ENCODE measurements at regions not wholly inside any gene's neighbourhood (a gene's known extent, or its start where the extent isn't known, plus 50 kb on each side); places are given as distances from the start of the nearest gene placed in this dataset.

- Histone ChIP-seq H3K4me3 (no peak overlapping the region), H3K36me3 (no peaks in the 10 kb centered on the region), H3K27ac (no peak overlapping the region), H3K9me3 (no peaks in the 10 kb centered on the region), H3K27me3 (no peaks in the 10 kb centered on the region), H3K4me1 (no peaks in the 10 kb centered on the region)
- no peak for ATAC-seq (ENCODE audit: low FRiP score in 2 of 2)
- DNase-seq = no peak
- WGBS, 2 donors = 67 to 79% methylated on average over 1 of the region's 1 CpG
- TF ChIP-seq POLR2A (IDR thresholded peaks at IDR 0.05) (no peak), POLR2AphosphoS5 (IDR thresholded peaks at IDR 0.05) (no peak), EP300 (IDR thresholded peaks at IDR 0.05) (no peak), CTCF (IDR thresholded peaks at IDR 0.05) (no peak)
Observed at GRCh38 chr13:69585656-69586055, 522.0 kb upstream of the ATXN8OS start.

DNA sequence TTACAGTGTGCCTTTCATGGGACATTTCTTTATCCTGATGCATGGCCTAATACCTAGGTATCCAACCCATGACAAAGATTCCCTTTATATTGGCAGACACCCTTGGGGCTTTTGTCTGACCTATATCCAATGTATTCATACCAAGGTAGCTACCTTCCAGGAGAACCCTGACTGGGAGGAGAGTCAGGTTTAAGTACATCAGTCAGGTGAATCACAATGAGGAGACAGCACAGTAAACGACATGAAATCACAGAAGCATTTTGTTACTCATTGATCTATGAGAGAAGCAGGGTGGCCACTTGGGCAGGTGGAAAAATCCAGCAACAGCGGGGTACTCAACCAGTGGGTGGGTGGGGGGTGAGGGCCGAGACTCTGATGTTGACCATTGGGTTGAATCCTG, 527.4 kb upstream of the ATXN8OS start:
- DNase-seq = no peak
- H3K9me3 ChIP-seq = no peaks in the 10 kb centered on the region
- H3K4me3 ChIP-seq = no peak overlapping the region
- H3K36me3 ChIP-seq = no peaks in the 10 kb centered on the region
- no peaks in the 10 kb centered on the region for H3K4me1 ChIP-seq
- no peak overlapping the region for H3K27ac ChIP-seq
- ATAC-seq (ENCODE audit: low FRiP score in 2 of 2) = no peak
- TF ChIP-seq CTCF (IDR thresholded peaks at IDR 0.05) = no peak
- TF ChIP-seq POLR2A (IDR thresholded peaks at IDR 0.05) = no peak
- no peak for TF ChIP-seq EP300 (IDR thresholded peaks at IDR 0.05)
- TF ChIP-seq POLR2AphosphoS5 (IDR thresholded peaks at IDR 0.05) = no peak
- WGBS, 2 donors = 66 to 84% methylated on average over 3 of the region's 3 CpGs
- no peaks in the 10 kb centered on the region for H3K27me3 ChIP-seq

GRCh38 chr13:69579351-69579750, 528.3 kb upstream of the ATXN8OS start:
- no peaks in the 10 kb centered on the region for H3K36me3 ChIP-seq
- no peak overlapping the region for H3K4me3 ChIP-seq
- no peaks in the 10 kb centered on the region for H3K9me3 ChIP-seq
- ATAC-seq (ENCODE audit: low FRiP score in 2 of 2) (no peak), DNase-seq (no peak)
- H3K4me1 ChIP-seq = no peaks in the 10 kb centered on the region
- H3K27ac ChIP-seq = no peak overlapping the region
- TF ChIP-seq EP300 (IDR thresholded peaks at IDR 0.05) (no peak), POLR2A (IDR thresholded peaks at IDR 0.05) (no peak), POLR2AphosphoS5 (IDR thresholded peaks at IDR 0.05) (no peak), CTCF (IDR thresholded peaks at IDR 0.05) (no peak)
- H3K27me3 ChIP-seq = no peaks in the 10 kb centered on the region

- no peaks in the 10 kb centered on the region for H3K36me3 ChIP-seq
- DNase-seq (no peak), ATAC-seq (ENCODE audit: low FRiP score in 2 of 2) (no peak)
- no peaks in the 10 kb centered on the region for H3K4me1 ChIP-seq
- no peaks in the 10 kb centered on the region for H3K27me3 ChIP-seq
- H3K9me3 ChIP-seq = no peaks in the 10 kb centered on the region
- TF ChIP-seq CTCF (IDR thresholded peaks at IDR 0.05) (no peak), POLR2AphosphoS5 (IDR thresholded peaks at IDR 0.05) (no peak), POLR2A (IDR thresholded peaks at IDR 0.05) (no peak), EP300 (IDR thresholded peaks at IDR 0.05) (no peak)
- no peak overlapping the region for H3K4me3 ChIP-seq
- H3K27ac ChIP-seq = no peak overlapping the region
- WGBS, 2 donors = 69 to 79% methylated on average over 1 of the region's 1 CpG
Observed at GRCh38 chr13:69571606-69572323, 535.9 kb upstream of the ATXN8OS start.

GRCh38 chr13:69567514-69567913, 540.1 kb upstream of the ATXN8OS start:
- DNase-seq = no peak
- no peaks in the 10 kb centered on the region for H3K36me3 ChIP-seq
- H3K4me1 ChIP-seq = no peaks in the 10 kb centered on the region
- H3K9me3 ChIP-seq = no peaks in the 10 kb centered on the region
- no peak for ATAC-seq (ENCODE audit: low FRiP score in 2 of 2)
- TF ChIP-seq EP300 (IDR thresholded peaks at IDR 0.05) = no peak
- TF ChIP-seq POLR2A (IDR thresholded peaks at IDR 0.05) = no peak
- TF ChIP-seq POLR2AphosphoS5 (IDR thresholded peaks at IDR 0.05) = no peak
- TF ChIP-seq CTCF (IDR thresholded peaks at IDR 0.05) = no peak
- WGBS, 2 donors = 83 to 89% methylated on average over 2 of the region's 2 CpGs
- H3K27me3 ChIP-seq = no peaks in the 10 kb centered on the region
- no peak overlapping the region for H3K4me3 ChIP-seq
- no peak overlapping the region for H3K27ac ChIP-seq

Measured in upper lobe of left lung (tissue), 6 donors.